Mesenchymal stem cell (in vitro differentiated cells and primary cell): ENCODE measurements at regions not wholly inside any gene's neighbourhood (a gene's known extent, or its start where the extent isn't known, plus 50 kb on each side); places are given as distances from the start of the nearest gene placed in this dataset.

ENCODE experiments used
- DNase-seq: peaks from one replicate; pipeline ENCODE4 v3.0.0-alpha.2; 2013
- H2AFZ ChIP-seq: one replicate; pipeline ENCODE4 v1.6.1; 2013; ENCODE audit warnings: low read depth, mild to moderate bottlenecking, control low read depth, inconsistent platforms, low read length, moderate library complexity
- H2AK5ac ChIP-seq: 2 replicates; pipeline ENCODE4 v1.6.1; 2013; ENCODE audit warnings: low read length, moderate library complexity, mild to moderate bottlenecking, inconsistent platforms; ENCODE audit not compliant: severe bottlenecking
- H2BK120ac ChIP-seq: one replicate; pipeline ENCODE4 v1.6.1; 2013; ENCODE audit warnings: low read depth, mild to moderate bottlenecking, inconsistent platforms, low read length, moderate library complexity
- H2BK12ac ChIP-seq, 2 experiments: one replicate each; pipeline ENCODE4 v1.6.1; 2013; ENCODE audit warnings: inconsistent platforms in 2 of 2, low read length in 2 of 2, mild to moderate bottlenecking in 2 of 2, moderate library complexity in 2 of 2, control low read depth in 1 of 2
- H2BK15ac ChIP-seq: one replicate; pipeline ENCODE4 v1.6.1; 2013; ENCODE audit warnings: mild to moderate bottlenecking, low read depth, inconsistent platforms; ENCODE audit not compliant: poor library complexity, severe bottlenecking
- H2BK5ac ChIP-seq: 2 replicates; pipeline ENCODE4 v1.6.1; 2013; ENCODE audit warnings: low read depth, mild to moderate bottlenecking, low read length, control low read depth, inconsistent platforms; ENCODE audit not compliant: poor library complexity, severe bottlenecking
- H3K14ac ChIP-seq, 2 experiments: one replicate each; pipeline ENCODE4 v1.6.1; 2013; ENCODE audit warnings: inconsistent platforms in 2 of 2, low read length in 2 of 2, control low read depth in 1 of 2, mild to moderate bottlenecking in 1 of 2, moderate library complexity in 1 of 2
- H3K18ac ChIP-seq, 2 experiments: one replicate each; pipeline ENCODE4 v1.6.1; 2013; ENCODE audit warnings: inconsistent platforms in 2 of 2, low read length in 2 of 2, control low read depth in 1 of 2, low read depth in 1 of 2, mild to moderate bottlenecking in 1 of 2
- H3K23ac ChIP-seq, 2 experiments: one replicate each; pipeline ENCODE4 v1.6.1; 2013; ENCODE audit warnings: inconsistent platforms in 2 of 2, low read length in 2 of 2, mild to moderate bottlenecking in 2 of 2, moderate library complexity in 2 of 2, control low read depth in 1 of 2
- H3K27ac ChIP-seq: 2 replicates; pipeline ENCODE4 v1.5.1; 2013; ENCODE audit warnings: mild to moderate bottlenecking, moderate library complexity, low read length, control low read depth, inconsistent platforms; ENCODE audit not compliant: poor library complexity, severe bottlenecking
- H3K27me3 ChIP-seq, 2 experiments: 2 replicates each; pipeline versions ENCODE4 v1.6.1 to v1.7.0; 2013; ENCODE audit warnings: low read length in 2 of 2, mild to moderate bottlenecking in 2 of 2, moderate library complexity in 2 of 2, control low read depth in 1 of 2, inconsistent platforms in 1 of 2; ENCODE audit not compliant: control insufficient read depth in 1 of 2, insufficient read depth in 1 of 2
- H3K36me3 ChIP-seq, 2 experiments: 2 replicates each; pipeline versions ENCODE4 v1.6.1 to v1.7.0; 2013; ENCODE audit warnings: low read length in 2 of 2, control low read depth in 1 of 2, inconsistent platforms in 1 of 2, low read depth in 1 of 2, mild to moderate bottlenecking in 1 of 2; ENCODE audit not compliant: insufficient read depth in 2 of 2, control insufficient read depth in 1 of 2
- H3K4ac ChIP-seq, 2 experiments: one replicate each; pipeline ENCODE4 v1.6.1; 2013; ENCODE audit warnings: inconsistent platforms in 2 of 2, low read length in 2 of 2, mild to moderate bottlenecking in 2 of 2, moderate library complexity in 2 of 2, control low read depth in 1 of 2, low read depth in 1 of 2
- H3K4me1 ChIP-seq: 2 replicates; pipeline ENCODE4 v1.6.1; 2013; ENCODE audit warnings: low read depth, low read length, control low read depth; ENCODE audit not compliant: control insufficient read depth, insufficient read depth
- H3K4me2 ChIP-seq: 2 replicates; pipeline ENCODE4 v1.6.1; 2013; ENCODE audit warnings: low read length, mild to moderate bottlenecking, inconsistent platforms; ENCODE audit not compliant: poor library complexity, severe bottlenecking
- H3K4me3 ChIP-seq, 2 experiments: 2 replicates each; pipeline versions ENCODE4 v1.5.1 to v1.7.0; 2013; ENCODE audit warnings: low read length in 2 of 2, mild to moderate bottlenecking in 2 of 2, control low read depth in 1 of 2, low read depth in 1 of 2; ENCODE audit not compliant: insufficient read depth in 1 of 2
- H3K79me1 ChIP-seq: replicated peaks from 2 replicates; pipeline ENCODE4 v1.6.1; 2013; ENCODE audit warnings: mild to moderate bottlenecking, control low read depth, low read length, inconsistent platforms; ENCODE audit not compliant: poor library complexity, severe bottlenecking
- H3K9ac ChIP-seq: 2 replicates; pipeline ENCODE4 v1.7.0; 2013; ENCODE audit warnings: mild to moderate bottlenecking, low read length, moderate library complexity
- H3K9me3 ChIP-seq: 2 replicates; pipeline ENCODE4 v1.7.0; 2013; ENCODE audit warnings: mild to moderate bottlenecking, low read length; ENCODE audit not compliant: control insufficient read depth
- H4K8ac ChIP-seq: one replicate; pipeline ENCODE4 v1.6.1; 2013; ENCODE audit warnings: inconsistent platforms, mild to moderate bottlenecking, low read length, moderate library complexity
- H4K91ac ChIP-seq: one replicate; pipeline ENCODE4 v1.6.1; 2013; ENCODE audit warnings: mild to moderate bottlenecking, low read length, inconsistent platforms
- WGBS: methylation state at CpG from one replicate; pipeline ENCODE4 v1.1.7; 2013; ENCODE audit warnings: mixed read lengths; 5-methylcytosine and 5-hydroxymethylcytosine counted together

DNA sequence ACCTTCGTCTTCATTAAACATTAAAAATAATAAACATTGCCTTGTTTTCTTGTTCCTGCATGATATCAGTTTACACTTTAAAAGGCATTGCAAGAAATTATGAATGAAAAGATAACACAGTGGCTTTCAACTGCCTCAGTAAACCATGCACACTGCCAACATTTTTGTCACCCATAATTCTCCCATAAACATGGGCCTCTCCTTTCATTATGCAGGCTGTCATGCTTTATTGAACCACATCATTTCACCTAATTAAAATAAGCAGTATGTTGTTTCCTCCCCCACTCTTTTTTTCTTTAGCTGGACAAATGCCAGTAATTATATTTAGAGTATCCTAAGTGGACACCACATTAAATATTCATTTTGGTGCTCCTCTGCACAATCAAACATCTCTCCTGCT is 1566.5 kb upstream of the SLC10A2 start:
- Histone ChIP-seq H3K9ac (no peak overlapping the region), H3K4ac (no peak overlapping the region), H4K91ac (no peak overlapping the region), H3K4me3 (no peak overlapping the region), H4K8ac (no peak overlapping the region), H2BK15ac (no peak overlapping the region), H3K9me3 (no peaks in the 10 kb centered on the region), H3K23ac (no peak overlapping the region), H2BK120ac (no peak overlapping the region), H2AK5ac (no peak overlapping the region), H3K14ac (no peak overlapping the region), H3K18ac (no peak overlapping the region), H2BK12ac (no peak overlapping the region), H3K4me1 (no peaks in the 10 kb centered on the region), H2BK5ac (no peak overlapping the region), H3K4me2 (no peak overlapping the region), H3K27me3 (no peaks in the 10 kb centered on the region), H3K27ac (no peak overlapping the region), H2AFZ (no peak overlapping the region), H3K79me1 (no peaks in the 10 kb centered on the region), H3K36me3 (no peaks in the 10 kb centered on the region)
- no CpG with 5 or more reads among the region's 1 CpG for WGBS
- DNase-seq: no peak

DNA sequence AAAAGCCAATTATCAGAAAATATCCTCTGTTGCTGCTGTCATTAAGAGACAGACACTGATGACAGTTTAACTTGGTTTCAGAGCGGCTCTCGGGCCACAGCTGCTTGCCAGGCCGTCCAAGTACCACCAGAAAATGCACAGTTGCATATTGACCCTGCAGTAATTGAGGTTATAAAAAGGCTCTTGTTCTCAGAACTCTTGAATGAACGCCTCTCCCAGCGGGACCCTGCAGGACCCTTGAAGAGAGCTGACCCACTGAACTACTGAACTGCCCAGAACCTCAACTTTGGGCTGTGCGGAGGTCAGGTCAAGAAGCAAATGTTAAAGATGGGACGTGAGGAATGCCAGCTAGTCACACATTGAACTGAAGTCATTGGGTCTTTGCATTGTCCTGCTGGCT is 1559.0 kb upstream of the SLC10A2 start:
- no peak overlapping the region for H2AFZ ChIP-seq

GRCh38 chr13:104616990-104617389 is 1550.8 kb upstream of the SLC10A2 start:
- Histone ChIP-seq H2AK5ac (no peak overlapping the region), H2BK12ac (no peak overlapping the region), H4K91ac (no peak overlapping the region), H3K9me3 (peaks cover 21% of the 10 kb centered on the region), H3K79me1 (no peaks in the 10 kb centered on the region), H3K23ac (no peak overlapping the region), H3K36me3 (no peaks in the 10 kb centered on the region), H3K27ac (no peak overlapping the region), H3K27me3 (no peaks in the 10 kb centered on the region), H2AFZ (no peak overlapping the region), H3K14ac (no peak overlapping the region), H3K9ac (no peak overlapping the region), H2BK15ac (no peak overlapping the region), H4K8ac (no peak overlapping the region), H3K4me2 (no peak overlapping the region), H3K4me1 (no peaks in the 10 kb centered on the region), H3K4me3 (no peak overlapping the region), H3K18ac (no peak overlapping the region), H2BK5ac (no peak overlapping the region), H3K4ac (no peak overlapping the region), H2BK120ac (no peak overlapping the region)
- WGBS: 80% methylated on average over 2 of the region's 3 CpGs
- DNase-seq: no peak

More for the DNA sequence above, 1559.0 kb upstream of the SLC10A2 start:
- Histone ChIP-seq H3K4ac (no peak overlapping the region), H3K23ac (no peak overlapping the region), H3K14ac (no peak overlapping the region), H4K91ac (no peak overlapping the region), H2BK120ac (no peak overlapping the region), H3K4me3 (no peak overlapping the region), H3K27ac (no peak overlapping the region), H3K9ac (no peak overlapping the region), H2BK12ac (no peak overlapping the region), H2BK5ac (no peak overlapping the region), H3K27me3 (no peaks in the 10 kb centered on the region), H3K18ac (no peak overlapping the region), H2AK5ac (no peak overlapping the region), H3K79me1 (no peaks in the 10 kb centered on the region), H2BK15ac (no peak overlapping the region), H3K4me2 (no peak overlapping the region), H3K9me3 (no peaks in the 10 kb centered on the region), H3K36me3 (no peaks in the 10 kb centered on the region), H3K4me1 (no peaks in the 10 kb centered on the region), H4K8ac (no peak overlapping the region)
- WGBS: 83% methylated on average over 7 of the region's 7 CpGs
- no peak for DNase-seq

GRCh38 chr13:104614361-104615145 is 1548.3 kb upstream of the SLC10A2 start:
- H3K4me1 ChIP-seq: no peaks in the 10 kb centered on the region
- H2AK5ac ChIP-seq: no peak overlapping the region
- 91% methylated on average over 7 of the region's 7 CpGs for WGBS
- H3K23ac ChIP-seq: no peak overlapping the region
- H3K4me3 ChIP-seq: no peak overlapping the region
- no peak overlapping the region for H2BK12ac ChIP-seq
- no peaks in the 10 kb centered on the region for H3K79me1 ChIP-seq
- H3K4ac ChIP-seq: no peak overlapping the region
- H3K14ac ChIP-seq: no peak overlapping the region
- H2AFZ ChIP-seq: no peak overlapping the region
- no peak overlapping the region for H3K18ac ChIP-seq
- H3K4me2 ChIP-seq: no peak overlapping the region
- H3K9ac ChIP-seq: no peak overlapping the region
- no peaks in the 10 kb centered on the region for H3K27me3 ChIP-seq
- no peaks in the 10 kb centered on the region for H3K36me3 ChIP-seq
- no peak overlapping the region for H4K8ac ChIP-seq
- H3K9me3 ChIP-seq: peaks cover 21% of the 10 kb centered on the region
- H2BK15ac ChIP-seq: no peak overlapping the region
- no peak overlapping the region for H2BK120ac ChIP-seq
- DNase-seq: no peak
- H3K27ac ChIP-seq: no peak overlapping the region
- H2BK5ac ChIP-seq: no peak overlapping the region
- no peak overlapping the region for H4K91ac ChIP-seq
